ENCODE measurements at regions not wholly inside any gene's neighbourhood (a gene's known extent, or its start where the extent isn't known, plus 50 kb on each side); places are given as distances from the start of the nearest gene placed in this dataset.

DNA sequence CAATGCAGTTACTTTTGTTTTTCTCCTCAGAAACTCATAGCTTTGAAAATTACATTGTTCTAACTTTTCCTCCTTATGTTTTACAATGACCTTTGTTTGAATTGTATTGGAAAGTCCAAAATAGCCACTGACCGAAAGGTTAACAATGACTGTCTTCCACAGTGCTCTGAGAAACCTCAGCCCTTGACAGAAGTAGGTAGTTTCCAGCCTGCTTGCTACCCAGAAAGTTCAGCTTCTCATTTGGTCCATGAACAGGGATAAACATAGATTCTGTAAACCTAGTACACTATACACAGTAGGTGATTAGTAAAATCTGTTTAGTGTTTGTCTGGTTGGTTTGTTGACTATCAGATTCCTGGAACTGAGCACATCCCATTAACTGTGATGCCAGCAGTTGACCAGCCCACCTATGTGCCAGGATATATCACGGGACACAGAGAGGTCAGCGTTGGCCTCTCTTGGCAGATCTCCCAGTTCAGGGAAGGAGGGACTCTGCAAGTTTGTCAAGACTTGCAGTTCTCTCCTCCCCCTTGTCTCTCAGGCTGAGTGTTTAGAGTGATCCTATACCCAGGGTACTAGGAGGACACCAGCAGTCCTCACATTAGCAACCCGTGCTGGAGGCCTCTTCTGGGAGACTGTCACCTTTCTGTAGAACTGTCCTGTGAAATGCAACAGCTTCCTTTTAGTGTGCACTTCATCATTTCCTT is 297.6 kb downstream of the ARHGAP12 start:
- no peak overlapping the region for H3K4me3 ChIP-seq (ENCODE audit: low read length)
- TF ChIP-seq, protein P1, sequence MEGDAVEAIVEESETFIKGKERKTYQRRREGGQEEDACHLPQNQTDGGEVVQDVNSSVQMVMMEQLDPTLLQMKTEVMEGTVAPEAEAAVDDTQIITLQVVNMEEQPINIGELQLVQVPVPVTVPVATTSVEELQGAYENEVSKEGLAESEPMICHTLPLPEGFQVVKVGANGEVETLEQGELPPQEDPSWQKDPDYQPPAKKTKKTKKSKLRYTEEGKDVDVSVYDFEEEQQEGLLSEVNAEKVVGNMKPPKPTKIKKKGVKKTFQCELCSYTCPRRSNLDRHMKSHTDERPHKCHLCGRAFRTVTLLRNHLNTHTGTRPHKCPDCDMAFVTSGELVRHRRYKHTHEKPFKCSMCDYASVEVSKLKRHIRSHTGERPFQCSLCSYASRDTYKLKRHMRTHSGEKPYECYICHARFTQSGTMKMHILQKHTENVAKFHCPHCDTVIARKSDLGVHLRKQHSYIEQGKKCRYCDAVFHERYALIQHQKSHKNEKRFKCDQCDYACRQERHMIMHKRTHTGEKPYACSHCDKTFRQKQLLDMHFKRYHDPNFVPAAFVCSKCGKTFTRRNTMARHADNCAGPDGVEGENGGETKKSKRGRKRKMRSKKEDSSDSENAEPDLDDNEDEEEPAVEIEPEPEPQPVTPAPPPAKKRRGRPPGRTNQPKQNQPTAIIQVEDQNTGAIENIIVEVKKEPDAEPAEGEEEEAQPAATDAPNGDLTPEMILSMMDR (IDR thresholded peaks at IDR 0.05; ENCODE audit: insufficient read depth, low read depth, low read length, missing control alignments) = no peak
- DNase-seq (ENCODE audit: low read depth) = no peak

- no peak for DNase-seq (ENCODE audit: low read depth)
- TF ChIP-seq, protein P1 (IDR thresholded peaks at IDR 0.05; ENCODE audit: insufficient read depth, low read depth, low read length, missing control alignments) = no peak
- no peak overlapping the region for H3K4me3 ChIP-seq (ENCODE audit: low read length)
Measured at GRCh38 chr10:31625566-31625965, 303.1 kb downstream of the ARHGAP12 start.

GRCh38 chr10:31624611-31625010 is 304.0 kb downstream of the ARHGAP12 start:
- no peak overlapping the region for H3K4me3 ChIP-seq (ENCODE audit: low read length)
- TF ChIP-seq, protein P1 (IDR thresholded peaks at IDR 0.05; ENCODE audit: insufficient read depth, low read depth, low read length, missing control alignments) = no peak
- DNase-seq (ENCODE audit: low read depth) = no peak

GRCh38 chr10:31623947-31624346 is 304.7 kb downstream of the ARHGAP12 start:
- no peak for DNase-seq (ENCODE audit: low read depth)
- TF ChIP-seq, protein P1 (IDR thresholded peaks at IDR 0.05; ENCODE audit: insufficient read depth, low read depth, low read length, missing control alignments) = no peak
- H3K4me3 ChIP-seq (ENCODE audit: low read length) = no peak overlapping the region

- TF ChIP-seq, protein P1 (IDR thresholded peaks at IDR 0.05; ENCODE audit: insufficient read depth, low read depth, low read length, missing control alignments) = no peak
- H3K4me3 ChIP-seq (ENCODE audit: low read length) = no peak overlapping the region
- no peak for DNase-seq (ENCODE audit: low read depth)
Measured at GRCh38 chr10:31623466-31623865, 304.4 kb downstream of the ZEB1 start.

DNA sequence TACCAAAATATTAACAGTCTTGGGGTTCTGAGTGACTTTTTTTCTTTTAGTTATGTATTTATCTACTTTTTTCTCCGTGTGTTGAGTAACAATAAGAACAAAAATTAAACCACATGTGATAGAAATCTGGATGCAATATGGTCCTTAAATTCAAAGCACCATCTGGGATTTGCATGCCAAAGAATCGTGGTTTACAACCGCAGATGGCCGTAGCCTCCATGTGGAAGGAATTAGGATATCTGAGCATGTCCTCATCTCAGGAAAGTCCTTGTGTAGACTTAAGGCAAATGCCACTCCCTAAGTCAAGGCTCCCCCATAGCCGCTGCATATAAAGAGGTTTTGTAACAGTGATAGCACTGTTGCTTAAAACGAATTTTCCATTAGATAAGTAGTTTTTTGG is 304.0 kb downstream of the ZEB1 start:
- DNase-seq (ENCODE audit: low read depth) = no peak
- H3K4me3 ChIP-seq (ENCODE audit: low read length) = no peak overlapping the region
- TF ChIP-seq, protein P1 (IDR thresholded peaks at IDR 0.05; ENCODE audit: insufficient read depth, low read depth, low read length, missing control alignments) = no peak

DNA sequence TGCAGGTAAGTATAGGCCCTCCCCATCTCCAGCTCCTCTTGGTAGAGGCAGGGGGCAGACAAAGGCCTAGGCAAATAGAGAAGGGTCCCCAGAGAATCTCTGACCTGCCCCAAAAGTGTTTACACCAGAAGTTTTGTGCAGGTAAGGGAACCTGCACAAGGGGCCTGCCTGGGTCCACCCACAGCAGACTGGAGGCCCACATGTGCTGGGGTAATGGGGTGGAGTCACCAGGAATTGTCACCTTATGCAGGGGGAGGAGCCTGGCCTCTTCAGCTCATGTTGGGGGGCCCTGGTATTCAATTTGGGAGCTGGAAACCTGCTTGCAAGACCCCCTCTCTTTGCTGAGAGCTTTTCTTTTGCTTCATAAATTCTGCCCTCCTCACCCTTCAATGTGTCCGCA is 302.7 kb downstream of the ZEB1 start:
- H3K4me3 ChIP-seq (ENCODE audit: low read length) = no peak overlapping the region
- DNase-seq (ENCODE audit: low read depth) = no peak
- TF ChIP-seq, protein P1 (IDR thresholded peaks at IDR 0.05; ENCODE audit: insufficient read depth, low read depth, low read length, missing control alignments) = no peak

Measured in epithelial cell of esophagus (primary cell).